Endometrium (tissue), 2 donors: ENCODE measurements at regions not wholly inside any gene's neighbourhood (a gene's known extent, or its start where the extent isn't known, plus 50 kb on each side); places are given as distances from the start of the nearest gene placed in this dataset.

Experiments used
- FAIRE-seq: peaks from 2 replicates; lab custom pipeline; 2012; peaks lifted over from hg19 to GRCh38; lab: Jason Lieb, UNC
- donor health status: control.
- donor health status: control.

DNA sequence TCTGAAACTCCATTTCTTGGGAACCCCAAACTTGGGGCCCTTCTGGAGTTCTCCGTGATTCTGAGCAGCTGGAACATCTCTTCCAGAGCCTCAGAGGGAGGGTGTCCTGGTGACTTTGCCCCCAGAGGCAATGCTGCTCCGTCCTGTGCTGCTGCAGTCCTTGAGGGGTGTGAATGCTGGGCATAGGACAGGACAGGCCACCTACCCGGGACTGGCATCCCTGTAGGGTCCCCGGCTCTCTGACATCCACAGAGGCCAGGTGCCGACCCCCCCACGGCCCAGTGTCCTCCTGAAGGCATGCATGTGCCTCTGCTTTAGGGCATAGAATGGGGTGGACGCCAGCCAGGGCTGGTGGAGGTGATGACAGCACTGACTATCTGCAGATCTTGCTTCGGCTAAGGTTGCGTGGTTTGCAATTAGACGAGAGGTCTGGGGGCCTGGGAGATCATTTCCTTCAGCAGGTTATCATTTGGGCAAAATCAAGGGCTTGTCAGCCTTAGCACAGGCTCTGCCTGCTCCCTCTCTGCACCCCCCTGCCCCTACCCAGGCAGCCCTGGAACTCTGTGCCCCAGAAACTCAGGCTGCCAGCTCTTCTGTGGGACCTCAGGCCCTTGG, 136.9 kb upstream of the GPR26 start:
- no peak for FAIRE-seq

DNA sequence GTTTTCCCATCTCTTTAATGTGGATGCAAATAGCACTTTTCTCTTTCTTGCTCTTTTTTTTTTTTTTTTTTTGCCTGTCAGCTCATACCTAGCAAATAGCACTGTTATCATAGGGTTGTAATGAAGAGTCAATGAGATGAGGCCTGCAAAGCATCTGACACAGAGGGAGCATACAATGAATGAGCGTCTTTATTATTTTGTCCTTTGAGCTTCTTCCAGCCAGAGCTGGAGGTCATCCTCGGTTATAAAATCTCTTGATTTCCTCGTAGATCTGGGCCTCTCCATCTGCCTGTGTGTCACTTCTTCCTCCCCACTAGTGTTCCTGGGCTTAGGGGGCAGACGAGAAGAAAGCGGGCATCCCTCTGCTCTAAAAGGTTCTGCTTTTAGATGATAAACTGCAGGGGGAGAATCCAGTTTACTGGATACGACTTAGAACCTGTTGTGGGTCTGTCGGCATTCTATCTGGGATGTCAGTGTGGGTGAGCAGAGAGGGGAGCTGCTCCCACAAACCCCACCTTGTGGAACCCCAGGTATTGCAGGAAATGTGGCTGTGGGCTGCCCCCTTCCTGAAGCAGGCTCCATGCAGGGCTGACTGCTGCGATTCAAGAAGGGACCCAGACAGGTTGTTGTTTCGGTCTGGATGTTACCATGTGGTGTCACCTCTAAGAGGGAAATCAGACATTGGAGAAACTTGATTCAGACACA, 135.8 kb upstream of the GPR26 start:
- no peak for FAIRE-seq

DNA sequence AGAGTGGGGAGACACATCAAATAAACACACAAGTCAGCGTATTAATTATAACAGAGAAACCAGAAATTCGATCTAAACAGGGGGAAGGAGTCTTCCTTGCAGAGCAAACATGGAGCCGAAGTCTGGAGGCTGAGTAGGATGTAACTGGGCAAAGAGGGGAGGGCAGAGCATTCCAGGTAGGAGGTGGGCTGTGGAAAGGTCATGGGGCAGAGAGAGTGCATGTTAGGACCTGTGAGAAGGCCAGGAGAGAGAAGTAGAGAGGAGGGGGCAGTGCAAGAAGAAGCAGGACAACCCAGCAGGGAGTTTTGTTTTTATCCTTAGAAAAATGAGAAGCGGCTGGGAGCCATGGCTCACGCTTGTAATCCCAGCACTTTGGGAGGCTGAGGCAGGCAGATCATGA, 130.8 kb upstream of the GPR26 start:
- FAIRE-seq: no peak

DNA sequence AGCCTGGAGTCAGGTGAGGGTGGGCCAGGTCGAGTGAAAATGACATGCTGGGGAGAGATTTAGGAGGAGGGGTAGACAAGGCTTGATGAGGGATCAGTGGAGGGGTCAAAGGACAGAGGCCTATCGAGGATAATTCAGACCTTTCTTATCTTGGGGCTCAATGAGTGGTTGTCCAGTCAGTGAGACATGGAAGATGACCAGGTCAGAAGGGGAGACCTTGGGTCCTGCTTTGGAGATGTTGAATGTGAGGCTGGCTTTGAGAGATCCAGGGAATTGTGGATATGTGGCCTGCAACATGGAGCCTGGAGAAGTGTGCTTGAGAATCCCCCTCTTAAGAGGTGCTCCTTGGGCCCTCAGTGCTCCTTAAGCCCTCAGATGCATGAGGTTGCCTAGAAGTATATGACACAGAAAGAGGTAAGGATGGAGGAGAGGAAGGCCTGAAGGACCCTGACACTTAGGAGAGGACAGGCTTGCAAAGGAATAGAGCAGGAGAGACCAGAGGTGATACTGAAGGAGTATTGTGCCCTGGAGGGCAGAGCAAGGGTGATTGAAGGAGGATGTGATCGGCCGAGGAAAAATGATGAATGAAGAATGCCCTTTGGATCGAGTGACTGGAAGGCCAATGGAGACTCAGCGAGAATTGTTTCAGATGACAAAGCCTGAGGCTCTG, 129.8 kb upstream of the GPR26 start:
- no peak for FAIRE-seq

DNA sequence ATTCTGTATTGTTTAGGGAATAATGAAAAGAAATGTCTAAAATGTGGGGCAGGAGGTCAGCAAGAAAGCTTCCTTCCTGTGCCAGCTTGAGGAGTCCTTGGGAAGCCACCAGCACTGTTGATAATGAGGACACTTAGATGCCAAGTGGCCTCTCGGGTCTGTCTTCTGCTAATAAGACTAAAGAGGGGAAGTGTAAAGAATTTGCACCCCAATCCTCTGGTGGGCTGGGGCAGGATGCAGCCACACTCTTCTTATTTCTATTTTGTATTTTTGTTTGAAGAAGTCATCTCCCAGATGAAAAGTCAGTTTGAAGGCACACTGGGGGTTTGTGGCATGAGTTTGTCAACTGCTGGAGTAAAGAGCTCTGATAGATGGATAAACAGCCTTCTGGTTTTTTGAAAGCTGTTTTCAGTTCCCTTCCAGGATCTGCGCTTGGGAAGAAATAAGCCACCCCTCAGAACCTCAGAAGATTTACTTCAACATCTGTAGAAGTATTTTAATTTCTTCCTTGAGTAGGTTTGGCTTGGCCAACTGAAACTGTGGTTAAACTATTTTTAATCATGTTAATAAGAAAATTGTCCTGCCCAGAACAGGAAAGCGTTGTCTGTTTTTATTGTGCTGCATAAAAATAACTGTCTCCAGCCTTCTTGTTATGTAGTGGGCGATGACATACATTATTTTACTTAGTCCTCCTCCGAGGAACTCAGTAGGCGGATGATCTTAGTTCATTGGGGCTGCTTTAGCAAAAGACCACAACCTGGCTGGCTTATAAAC, 128.8 kb upstream of the GPR26 start:
- FAIRE-seq: no peak

DNA sequence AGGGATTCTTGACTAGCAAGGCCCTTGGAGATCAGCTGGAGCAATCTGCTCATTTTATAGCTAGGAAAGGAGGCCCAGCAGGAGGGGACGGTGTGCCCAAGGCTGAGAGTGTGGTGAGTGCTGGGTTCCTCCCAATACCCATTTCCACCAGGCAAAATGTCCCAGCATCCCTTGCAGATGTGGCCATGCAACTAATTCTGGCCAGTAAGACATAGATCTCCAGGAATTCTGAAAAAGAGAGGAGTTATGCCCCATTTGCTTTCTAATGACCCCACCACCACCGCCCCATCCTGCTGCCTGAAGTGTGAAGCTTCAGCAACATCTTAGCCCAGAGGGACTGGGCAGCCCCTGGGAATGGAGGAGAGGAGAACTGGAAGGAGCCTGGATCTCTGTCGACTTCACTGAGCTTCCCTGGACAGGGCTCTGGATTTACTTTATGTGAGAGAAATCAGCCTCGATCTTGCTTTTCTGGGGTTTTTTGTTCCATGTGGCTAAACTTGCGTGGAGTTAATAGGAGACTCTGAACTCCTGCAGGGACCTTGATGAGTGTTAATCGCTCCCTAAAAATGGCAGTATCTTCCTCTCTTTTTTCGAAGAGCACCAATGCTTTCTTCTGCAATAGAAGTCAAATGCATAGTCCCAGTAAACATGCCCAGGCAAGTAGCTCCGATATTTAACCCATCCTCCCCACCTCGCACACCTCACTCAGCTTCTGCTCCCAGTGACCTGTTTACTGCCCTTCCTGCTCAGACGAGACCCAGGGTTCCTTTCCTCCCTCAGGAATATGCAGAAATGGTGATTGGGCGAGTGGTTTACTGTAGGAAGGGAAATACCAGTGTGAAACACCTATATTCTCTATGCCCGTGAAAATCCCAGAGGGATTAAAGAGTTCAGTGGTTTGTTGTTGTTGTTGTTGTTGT, 127.5 kb upstream of the GPR26 start:
- FAIRE-seq: no peak

DNA sequence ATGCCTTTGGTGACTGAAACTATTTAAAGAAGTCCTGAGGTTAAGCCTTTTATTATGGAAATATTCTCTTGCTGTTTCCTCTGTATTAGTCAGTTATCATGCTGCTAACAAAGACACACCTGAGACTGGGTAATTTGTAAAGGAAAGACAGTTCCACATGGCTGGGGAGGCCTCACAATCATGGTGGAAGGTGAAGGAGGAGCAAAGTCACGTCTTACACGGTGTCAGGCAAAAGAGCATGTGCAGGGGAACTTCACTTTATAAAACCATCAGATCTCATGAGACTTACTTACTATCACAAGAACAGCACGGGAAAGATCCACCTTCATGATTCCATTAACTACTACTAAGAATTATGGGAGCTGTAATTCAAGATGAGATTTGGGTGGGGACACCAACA, 121.2 kb upstream of the GPR26 start:
- FAIRE-seq: no peak

DNA sequence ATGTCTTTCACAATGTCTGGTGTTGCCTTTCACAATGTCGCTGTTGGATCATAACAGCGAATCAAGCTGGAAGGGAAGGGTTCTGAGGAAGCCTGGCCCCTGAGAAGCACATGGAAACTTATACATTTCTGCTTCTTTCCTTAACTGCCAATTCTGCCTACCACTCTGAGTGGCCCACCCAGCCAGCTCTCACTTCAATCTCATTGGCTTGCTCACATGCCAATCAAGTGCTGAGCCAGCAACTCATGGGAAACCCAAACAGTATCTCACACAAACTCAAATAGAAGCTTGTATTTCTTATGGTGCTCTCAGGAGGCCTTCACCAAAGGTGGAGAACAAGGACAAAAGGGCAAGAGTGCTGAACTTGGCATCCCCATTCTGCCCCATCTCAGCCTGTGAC, 117.4 kb upstream of the GPR26 start:
- FAIRE-seq: no peak

DNA sequence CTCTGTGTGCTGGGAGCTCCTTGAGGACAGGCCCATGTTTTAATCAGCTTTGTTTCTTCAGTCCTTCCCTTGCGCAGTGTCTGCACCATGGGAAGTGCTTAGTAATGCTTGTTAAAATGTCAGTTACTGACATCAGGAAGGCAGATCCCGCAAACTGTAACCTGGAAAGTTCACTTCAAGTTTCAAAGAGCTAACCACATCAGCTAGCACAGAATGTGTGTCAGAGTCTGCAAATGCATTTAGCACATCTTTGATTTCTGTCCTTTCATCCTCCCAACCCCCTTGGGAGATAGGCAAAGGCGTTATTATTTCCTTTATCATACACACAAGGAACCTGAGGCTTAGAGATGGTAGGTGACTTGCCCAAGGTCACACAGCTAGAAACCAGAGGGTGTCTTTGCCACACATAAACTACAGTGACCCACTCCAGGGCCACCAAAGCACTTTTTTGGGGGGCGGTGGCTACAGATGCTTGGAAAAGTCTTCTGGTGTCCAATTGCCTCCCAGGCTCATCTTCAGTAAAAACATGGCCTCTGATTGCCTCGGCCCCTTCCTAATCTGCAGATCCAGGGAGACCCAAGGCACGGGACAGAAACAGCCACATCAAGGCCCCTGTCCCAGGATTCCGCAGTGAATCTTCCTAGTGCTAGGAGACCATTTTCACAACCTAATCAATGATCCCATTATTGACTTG, 116.2 kb upstream of the GPR26 start:
- no peak for FAIRE-seq

DNA sequence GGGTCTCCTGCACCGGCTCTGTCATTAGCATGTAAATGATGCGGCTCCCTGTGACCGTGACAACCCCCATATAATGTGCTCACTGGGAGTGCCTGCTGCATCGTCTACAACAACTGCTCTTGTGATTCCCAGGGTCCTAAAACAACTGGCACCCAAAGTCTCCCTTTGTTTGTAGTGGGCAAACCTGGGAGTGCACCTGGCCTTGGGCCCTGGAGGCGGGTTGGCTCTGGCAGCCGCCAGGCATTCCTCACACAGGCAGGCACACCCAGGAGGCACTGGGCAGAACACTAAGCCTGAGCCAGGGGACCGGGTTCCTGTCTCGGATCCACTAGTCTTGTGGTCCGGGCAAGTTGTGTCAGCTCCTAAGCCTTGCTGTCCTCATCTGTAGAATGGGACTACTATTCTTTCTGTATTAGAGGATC, 115.5 kb upstream of the GPR26 start:
- FAIRE-seq: no peak

DNA sequence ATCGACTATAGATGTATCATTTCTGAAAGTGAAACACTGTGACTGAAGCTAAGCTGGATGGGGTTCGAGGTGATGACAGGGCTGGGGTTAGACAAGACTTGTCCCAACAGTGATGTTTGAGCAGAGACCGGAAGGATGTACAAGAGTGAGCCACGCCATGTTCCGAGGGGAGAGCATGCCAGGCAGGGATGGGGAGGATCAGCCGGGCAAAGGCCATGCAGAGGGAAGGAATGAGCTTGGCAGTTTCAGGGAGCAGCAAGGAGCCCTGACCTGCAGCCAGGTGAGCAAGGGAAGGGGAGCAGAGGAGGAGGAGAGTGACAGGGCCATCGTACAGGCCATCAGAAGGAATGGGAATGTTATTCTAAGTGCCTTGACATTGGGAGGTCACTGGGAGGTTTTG, 114.9 kb upstream of the GPR26 start:
- FAIRE-seq: no peak

DNA sequence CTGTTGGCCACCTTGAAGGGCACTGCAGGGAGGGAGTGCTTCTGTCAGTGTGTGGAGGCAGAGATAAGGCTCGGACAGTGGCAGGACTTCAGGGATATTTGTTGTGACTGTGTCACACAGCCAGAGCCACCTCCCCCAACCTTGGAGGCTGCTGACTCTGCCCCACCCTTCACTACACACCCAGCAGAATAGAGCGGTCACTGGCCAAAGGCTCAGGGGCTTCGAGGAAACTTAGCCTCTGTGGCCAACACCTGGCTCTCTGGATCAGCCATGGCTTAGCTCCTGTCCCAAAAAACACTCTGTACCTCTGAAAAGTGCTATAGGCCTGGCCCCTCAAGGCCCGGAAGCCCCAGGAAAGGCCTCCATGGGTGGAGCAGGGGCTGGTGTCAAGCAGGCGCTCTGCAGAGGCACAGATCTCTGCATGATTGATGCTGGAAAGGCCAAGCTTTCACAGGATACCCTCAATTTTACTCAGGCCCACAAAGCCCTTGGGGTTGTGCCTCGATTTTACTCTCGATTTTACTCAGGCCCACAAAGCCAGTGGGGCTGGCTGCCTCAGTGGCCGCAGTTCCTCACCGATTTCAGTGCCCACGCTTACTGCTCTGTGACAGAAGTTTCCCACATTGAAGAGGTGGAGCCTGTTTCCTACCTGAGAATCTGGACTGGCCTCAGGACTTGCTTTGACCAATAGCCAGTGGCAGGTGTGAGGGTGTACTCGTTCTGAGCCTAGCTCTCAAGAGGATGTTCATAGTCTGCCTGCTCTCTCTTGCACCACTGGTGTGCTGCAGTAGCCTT, 113.2 kb upstream of the GPR26 start:
- FAIRE-seq: no peak

DNA sequence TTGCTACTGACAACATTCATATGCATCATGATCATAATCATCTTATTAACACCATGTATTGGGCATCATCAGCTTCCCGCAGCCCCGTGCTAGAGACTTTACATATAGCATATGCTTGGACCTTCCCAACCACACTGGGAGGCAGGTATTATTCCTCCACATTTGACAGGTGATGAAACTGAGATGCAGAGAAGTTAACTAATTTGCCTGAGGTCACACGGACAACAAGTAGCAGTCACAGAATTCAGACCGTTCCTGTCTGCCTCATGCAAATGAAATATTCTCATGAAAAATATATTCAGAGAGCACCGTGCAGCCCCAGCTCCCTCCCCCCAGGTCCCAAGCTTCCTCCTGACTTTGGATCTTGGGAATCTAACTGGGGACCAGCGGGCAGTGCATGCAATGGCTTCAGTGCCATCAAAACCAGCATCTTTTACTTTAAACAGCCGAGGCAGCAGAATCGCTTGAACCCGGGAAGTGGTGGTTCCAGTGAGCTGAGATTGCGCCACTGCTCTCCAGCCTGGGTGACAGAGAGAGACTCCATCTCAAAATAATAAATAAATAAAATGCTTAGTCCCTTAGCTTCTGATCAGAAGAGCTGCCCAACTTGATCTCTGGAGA, 112.2 kb upstream of the GPR26 start:
- FAIRE-seq: no peak

DNA sequence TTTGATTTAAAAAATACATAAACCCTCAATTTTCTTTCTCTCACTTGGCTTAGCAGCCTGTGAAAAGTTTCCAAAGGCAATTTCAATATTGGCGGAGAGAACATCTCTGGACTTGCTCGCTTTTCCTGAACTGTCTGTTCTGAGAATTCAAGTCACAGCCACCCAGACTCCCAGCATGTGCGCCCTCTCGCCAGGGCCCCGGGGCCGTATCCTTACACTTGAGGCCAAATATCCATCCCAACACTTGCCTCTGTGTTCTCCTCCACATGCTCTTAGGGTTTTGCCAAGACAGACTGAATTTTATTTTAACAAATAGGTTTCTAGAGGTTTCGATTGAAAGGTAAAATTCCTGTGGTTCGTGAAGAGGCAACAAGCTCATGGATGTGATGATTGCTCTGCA, 111.5 kb upstream of the GPR26 start:
- FAIRE-seq: no peak

DNA sequence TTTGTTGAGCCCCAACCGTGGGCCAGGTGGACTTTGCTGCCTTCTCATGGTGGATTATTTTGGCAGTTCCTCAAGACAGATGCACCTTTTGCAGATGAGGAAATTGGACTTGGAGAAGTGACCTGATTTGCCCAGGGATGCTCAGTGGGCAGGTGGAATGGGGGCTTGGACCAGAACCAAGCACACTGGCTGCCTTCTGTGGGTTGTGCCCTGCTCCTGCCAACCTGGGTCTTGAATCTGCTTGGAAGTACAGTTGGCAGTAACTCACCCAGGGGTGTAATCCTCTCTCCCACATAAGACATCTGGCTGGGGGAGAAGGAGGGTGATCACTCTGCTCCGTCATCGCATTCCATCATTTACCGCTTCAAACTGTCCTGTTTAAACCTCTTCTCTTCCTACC, 110.5 kb upstream of the GPR26 start:
- no peak for FAIRE-seq

DNA sequence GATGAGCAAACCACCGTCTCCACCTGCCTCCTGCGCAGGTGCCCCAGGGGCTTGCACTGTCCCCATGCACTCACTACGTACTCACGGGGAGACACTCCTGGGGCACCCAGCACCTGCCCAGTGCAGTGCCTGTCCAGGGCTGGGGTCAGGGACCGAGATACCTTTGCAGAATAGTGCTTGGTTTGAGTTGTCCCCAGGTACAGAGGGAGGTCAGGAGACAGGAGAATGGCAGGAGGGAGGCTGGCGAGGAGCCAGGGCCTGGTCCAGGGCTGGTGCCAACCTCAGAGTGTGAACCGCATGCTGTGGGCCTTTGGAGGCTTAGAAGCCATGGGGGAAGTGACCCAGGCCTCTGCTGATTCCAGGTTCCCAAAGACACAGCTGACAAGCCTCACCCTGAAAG, 110.1 kb upstream of the GPR26 start:
- FAIRE-seq: no peak

DNA sequence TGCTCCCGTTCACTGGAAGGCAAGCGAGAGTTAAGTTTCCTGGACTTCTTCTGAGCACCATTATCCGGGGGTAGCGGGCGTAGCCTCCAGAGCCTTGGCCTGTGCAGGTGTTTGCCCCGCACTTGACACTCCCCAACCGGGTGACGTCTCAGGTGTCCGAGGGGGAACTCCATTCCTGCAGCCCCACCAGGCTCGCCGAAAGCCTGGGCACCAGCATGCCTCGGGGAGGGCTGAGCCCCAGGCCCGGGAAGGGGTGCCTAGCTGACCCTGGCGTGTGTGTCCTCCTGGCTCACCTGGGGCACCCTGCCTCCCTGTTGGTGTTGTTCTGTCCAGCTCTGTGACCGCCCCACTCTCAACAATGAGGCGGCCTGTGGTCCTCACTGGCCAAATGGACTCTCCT, 109.4 kb upstream of the GPR26 start:
- no peak for FAIRE-seq

DNA sequence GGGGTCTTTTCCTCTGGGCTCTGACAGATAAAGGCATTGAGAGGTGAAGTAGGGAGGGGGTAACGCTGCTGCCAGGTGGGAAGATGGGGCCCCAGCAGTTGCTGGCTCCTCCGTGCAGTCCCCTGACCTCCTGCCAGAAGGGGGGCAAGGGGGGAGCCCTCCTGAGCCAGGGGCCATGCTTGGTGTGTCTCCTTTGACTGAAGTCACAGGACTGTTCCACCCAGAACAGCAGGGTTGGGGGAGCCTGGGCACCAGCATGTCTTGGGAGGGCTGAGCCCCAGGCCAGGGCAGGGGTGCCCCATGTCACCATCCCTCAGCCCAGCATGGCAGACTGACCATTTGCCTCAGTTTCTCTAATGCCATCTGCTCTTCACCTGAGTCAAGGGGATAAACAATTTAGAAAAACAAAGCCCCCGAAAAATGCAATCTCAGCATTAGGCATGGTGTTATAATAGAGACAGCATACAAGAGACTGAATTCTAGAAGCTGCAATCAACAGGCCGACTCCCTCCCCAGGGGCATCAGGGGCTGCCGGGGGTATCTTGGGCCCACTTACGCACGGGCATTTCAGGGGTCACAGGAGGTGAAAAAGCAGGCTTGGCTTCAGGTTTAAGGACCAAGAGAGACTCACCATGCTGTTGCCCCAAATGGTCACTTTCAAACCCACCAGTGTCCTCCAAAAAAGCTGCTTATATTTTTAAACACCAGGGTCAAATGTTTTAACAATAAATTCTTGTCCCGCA, 108.6 kb upstream of the GPR26 start:
- FAIRE-seq: no peak

DNA sequence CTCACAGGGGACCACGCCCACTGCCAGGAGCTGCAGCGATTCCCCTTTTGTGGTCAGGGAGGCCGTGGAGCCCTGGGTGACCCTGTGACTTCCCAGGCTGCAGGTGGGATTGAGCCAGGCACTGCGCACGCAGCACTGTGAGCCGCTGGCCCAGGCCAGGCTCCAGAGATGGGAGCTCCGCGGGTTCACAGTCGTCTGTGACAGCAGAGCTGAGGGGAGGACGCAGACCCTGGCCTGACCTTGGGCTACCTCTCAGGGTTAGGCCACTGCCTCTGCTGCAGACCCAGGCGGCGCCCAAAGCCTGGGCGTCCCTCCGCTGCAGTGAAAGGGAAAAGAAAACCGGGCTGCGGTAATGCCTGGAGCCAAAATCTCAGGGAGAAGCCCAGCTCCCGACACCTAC, 107.5 kb upstream of the GPR26 start:
- FAIRE-seq: no peak
